ENCODE measurements at regions not wholly inside any gene's neighbourhood (a gene's known extent, or its start where the extent isn't known, plus 50 kb on each side); places are given as distances from the start of the nearest gene placed in this dataset.
"Not testable (repeated sequence)": the region's sequence is repeated elsewhere in the genome, so short reads cannot be mapped to it uniquely, and the experiment has no call there.

DNA sequence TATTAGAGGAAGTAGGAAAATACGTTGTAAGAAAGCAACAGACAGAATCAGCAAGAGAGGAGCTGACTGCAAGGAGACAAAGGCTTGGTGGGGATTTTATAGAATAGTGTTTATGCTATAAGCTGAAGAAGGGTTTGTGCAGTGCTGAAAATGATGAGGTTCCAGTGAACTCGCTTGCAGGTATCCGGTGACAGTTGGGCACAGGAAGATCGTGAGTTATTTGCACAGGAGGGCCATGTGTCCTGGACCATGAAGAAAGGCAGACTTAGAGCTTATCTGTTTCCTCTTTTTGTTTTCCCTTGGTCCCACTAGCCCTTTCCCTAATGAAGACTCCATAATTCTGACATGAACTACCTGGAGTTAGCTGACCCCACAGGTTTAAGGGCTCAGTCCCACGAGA, 61.4 kb downstream of the NXNL2 start:
- no peak for DNase-seq

DNA sequence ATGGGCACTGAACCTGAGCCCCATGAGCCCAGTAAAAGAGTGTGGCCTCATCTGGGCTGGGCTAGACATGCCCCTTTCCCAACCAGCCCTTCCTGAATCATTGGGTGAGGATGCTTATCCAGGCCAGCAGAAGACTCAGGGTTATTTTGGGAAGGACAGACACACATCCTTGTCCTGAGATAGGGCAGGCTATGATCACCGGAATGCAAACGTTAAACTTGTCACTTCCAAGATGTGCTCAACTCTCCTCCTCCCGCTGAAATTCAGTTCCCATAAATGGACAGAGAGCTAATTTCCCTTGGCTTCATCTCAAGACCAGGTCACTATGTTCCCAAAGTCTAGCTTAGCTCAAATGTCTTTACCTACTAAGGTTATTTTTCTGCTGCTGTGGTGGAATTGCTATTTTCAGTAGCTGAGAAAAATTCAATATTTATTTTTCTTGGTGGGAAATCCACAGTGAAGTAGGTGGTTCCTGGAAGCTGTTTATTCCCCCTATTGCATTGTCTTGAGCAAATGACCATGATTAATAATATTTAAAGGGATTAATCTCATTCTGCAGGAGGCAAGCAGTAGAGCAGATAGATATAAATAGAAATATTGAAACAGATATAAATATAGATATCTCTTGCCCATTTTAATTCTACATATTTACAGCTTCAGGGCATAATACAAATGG, 70.0 kb downstream of the NXNL2 start:
- no peak for DNase-seq

DNA sequence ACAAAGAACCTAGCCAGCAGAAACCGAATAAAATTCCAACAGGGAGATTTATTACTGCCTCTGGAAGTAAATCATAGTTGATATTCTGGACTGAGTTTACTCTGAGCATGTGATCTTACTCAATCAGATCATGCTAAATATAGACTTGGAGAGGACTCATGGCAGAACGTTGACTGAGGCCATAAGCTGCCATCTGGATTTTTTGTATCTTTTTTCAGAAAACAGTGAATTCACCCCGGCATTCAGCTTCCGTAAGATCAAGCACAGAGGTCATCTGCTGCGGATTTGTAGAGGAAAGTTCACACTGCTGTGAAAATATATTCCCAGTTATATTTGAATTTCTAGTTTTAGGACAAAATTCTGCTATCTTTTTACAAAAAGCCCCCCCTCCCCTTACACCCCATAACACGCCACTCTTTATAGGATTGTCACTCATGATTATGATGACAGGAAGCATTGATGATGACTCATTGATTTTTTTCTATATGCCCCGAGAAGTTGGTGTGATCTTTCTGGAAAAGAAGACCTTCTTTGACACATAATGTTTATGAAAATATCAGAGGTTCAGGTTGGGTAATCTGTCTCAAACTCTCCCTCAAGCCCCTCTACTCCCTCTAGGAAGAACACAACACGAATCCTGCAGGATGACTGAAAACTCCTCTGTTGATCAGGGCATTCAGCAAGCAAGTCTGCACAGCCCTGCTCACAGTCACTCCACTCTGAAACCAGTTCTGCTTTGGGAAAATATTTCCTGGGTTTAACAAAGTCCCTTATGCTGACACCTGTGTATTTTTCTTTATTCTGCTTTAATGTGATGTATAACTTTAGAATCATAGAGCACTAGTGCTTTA, 70.8 kb downstream of the NXNL2 start:
- no peak for DNase-seq

DNA sequence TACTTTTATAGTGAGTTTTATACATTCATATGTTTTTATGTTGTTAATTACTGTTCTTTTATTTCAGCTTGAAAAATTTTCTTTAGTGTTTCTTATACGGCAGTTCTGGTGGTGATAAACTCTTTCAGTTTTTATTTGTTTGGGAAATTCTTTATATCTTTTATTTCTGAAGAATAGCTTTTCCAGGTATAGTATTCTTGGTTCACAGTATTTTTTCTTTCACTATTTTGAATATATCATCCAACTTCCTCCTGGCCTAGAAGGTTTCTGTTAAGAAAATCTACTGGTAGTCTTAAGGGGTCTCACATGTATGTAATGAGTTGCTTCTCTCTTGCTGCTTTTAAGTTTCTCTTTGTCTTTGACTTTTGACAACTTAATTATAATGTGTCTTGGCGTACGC, 79.4 kb downstream of the NXNL2 start:
- DNase-seq, result no peak

DNA sequence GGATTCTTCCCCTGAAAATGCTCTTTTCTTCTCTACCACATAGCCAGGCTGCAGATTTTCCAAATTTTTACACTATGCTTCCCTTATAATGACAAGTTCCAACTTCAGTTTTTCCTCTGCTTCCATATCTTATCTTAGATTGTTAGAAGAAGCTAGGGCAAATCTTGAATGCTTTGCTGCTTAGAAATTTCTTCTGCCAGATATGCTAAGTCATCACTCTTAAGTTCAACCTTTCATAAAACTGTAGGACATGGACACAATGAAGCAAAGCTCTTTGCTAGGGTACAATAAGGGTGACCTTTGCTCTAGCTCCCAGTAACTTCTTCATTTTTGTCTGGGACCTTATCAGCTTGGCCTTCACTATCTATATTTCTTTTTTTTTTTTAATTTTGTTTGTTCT, 88.7 kb downstream of the NXNL2 start:
- DNase-seq, result no peak

DNA sequence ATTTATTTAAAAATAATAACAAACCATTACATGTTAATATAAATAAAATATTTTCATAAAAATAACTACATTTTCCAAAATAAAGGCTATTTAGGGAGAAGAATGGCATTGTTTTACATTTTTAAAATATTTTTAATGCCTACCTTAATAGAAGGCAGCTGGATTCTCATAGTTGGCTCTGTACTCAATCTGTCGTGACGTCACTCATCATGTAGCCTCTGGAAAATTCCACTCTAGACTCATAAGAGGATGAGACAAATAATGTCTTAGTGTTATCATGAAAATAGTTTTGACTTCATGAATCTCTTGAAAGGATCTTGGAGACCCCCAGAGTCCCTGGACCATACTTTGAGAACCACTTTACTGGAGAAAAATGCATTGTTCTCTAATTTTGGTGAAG, 93.1 kb downstream of the NXNL2 start:
- DNase-seq, result no peak

DNA sequence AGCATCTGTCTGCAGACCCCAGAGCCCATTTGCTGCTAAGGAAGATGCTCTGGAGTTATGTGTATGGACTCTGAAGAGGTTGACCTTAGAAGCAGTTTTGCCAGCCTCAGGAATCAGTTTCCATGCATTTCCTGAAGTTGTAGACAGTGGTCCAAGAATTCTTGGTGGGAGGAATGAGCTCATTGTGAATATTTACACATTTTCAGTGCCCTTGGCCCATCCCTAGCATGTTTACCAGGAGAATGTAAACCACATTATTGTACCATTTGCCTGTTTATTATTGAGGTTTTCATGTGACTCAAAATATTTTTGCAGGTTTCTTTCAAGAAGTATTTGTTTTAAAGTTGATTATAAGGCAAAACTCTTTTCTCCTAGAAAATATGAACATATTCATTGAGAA, 93.8 kb downstream of the NXNL2 start:
- DNase-seq, result no peak

DNA sequence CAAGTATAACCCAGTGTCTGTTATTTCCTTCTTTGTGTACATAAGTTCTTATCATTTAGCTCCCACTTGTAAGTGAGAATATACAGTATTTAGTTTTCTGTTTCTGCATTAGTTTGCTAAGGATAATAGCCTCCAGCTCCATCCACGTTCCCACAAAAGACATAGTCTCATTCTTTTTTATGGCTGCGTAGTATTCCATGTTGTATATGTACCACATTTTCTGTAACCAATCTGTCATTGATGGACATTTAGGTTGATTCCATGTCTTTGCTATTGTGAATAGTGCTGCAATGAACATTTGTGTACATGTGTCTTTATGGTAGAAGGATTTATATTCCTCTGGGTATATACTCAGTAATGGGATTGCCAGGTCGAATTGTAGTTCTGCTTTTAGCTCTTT, 95.6 kb downstream of the NXNL2 start:
- DNase-seq, result not testable (repeated sequence)

DNA sequence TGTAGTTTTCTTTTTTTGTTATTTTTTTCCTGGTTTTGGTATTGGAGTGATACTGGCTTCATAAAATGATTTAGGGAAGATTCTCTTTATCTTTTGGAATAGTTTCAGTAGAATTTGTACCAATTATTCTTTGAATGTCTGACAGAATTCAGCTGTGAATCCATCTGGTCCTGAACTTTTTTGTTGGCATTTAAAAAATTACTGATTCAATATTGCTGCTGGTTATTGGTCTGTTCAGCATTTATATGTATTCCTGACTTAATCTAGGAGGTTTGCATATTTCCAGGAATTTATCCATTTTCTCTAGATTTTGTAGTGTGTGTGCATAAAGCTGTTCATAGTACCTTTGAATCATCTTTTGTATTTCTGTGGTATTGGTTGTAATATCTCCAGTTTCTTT, 100.2 kb downstream of the NXNL2 start:
- no peak for DNase-seq

DNA sequence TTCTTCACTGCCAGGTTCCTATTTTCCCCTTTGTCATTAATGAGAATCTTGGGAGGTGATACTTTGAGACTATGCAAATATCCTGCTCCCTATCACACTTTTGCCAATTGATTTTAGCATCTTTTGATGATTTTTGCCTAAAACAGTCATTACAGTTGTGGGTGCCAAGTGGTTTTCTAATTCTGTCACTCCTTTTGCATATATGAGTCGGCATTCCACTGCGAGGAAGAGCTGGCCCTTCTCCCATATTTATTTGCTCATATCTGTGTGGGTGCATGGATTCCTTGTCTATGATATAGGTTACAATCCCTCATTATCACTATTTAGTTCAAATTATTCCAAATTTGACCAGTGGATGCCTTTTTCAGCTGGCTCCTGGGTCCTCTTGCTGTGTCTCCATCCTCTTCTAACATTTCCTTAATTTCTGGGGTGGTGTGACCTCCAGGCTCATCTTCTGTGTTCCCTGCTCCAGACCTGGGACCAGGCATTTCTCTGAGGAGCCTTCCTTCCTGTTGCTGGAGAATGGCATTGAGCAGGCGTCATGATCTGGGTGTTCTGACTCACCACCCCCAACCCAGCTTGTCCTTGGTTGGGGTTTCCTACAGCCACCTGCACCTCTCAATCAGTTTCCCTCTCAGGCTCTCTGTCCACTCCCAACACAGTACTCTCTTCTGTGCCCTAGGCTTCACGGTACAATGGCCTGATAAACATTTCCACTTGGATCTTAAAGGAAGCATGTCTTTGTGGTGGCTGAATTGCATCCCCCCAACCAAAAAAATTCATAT, 106.7 kb downstream of the NXNL2 start:
- DNase-seq, result no peak

DNA sequence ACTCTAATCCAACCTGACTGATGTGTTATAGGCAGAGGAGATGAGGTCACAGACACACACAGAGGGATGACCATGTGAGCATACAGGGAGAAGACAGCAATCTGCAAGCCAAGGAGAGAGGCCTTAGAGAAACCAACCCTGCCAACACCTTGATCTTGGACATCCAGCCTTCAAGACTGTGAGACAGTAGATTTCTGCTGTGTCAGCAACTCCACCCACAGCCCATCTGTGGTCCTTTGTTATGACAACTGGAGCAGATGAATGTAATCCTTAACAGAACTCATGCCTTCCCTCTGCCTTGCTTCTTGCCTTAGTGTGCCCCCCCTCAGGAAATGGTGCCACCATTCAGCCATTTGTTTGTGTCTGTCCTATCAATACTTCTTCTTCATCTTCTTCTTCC, 107.4 kb downstream of the NXNL2 start:
- DNase-seq, result no peak

DNA sequence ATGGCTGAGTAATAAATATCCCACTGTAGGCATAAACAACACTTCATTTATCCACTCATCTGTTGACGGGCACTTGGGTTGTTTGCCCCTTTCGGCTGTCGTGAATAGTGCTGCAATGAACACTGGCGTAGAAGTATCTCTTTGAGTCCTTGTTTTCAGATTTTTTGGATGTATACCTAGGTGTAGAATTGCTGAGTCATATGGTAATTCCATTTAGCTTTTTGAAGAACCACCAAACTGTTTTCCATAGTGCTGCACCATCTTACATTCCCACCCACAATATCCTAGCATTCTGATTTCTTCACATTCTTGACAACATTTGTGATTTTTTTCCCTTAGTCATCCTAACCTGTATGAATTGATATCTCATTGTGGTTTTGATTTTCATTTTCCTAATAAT, 109.0 kb downstream of the NXNL2 start:
- no peak for DNase-seq

DNA sequence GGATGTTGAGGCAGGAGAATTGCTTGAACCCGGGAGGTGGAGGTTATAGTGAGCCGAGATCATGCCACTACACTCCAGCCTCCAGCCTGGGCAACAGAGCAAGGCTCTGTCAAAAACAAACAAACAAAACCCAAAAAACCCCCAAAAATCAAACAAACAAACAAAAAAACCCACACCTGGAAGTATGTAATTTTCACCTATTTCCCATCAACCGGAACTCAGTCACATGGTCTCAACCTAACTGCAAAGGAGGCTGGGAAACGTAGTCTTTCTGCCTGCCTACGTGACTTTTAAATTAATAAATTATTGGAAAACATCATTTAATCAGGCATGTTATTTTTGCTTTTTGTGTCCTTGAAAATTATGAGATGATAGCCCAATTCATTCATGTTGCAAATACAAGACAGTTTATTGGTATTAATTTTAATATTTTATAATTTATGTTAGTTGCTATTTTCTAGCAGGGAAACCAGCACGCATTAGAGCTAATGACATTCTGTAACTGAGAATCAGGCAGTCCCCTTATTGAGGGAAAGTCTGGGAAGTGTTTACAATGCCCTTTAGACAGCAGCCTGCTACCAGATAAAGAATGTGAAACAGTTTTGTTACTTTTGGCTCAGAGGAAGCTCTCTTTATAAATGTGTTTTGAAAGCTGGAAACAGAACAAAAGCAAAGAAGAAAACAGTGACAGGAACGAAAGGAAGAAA, 110.3 kb downstream of the NXNL2 start:
- DNase-seq, result no peak

DNA sequence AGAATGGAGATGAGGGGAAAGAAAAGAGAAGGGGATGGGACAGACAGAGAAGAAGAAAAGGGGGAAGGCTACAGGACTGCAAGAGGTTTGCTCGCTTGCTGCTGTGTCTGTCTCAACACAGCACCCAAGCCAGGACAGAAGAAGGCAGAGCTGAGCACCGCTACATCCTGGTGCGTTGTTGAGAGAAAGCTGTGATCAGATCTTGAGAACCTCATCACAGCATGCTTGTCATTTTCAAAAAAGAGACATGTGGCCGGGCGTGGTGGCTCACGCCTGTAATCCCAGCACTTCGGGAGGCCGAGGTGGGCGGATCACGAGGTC, 110.9 kb downstream of the NXNL2 start:
- no peak for DNase-seq

DNA sequence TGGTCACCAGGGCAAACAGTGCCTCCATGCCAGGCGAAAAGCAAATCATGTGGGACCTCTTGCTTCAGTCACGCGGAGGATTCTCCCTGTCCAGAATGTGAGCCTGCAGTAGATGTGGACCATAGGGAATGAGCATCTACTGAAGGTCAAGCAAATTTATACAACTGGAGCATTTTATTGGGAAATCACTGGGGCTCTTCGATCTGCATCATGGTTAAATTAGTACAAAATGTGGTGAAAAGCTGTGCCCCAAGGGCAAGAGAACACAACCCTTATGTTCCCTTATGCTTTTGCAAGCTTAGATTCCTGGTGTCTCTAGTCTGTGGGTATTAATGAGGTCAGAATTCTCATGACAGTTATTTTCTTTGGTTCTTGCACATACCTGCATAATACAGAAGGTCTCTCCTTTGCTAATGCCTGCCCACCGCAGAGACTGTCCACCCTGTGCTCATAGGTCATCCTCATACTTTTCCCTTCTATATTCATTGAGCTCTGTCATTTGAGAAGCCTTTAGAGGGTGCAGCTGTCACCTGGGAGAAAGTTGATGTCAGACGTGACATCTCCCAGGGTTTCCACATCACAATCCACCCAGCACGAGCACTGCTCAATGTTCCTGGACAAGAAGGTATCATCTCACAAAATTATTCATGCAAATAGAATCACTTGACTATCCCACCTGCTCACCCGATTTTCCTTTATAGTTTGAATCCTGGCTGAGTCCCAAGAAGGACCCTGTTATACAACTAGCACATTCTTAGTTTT, 111.7 kb downstream of the NXNL2 start:
- no peak for DNase-seq

DNA sequence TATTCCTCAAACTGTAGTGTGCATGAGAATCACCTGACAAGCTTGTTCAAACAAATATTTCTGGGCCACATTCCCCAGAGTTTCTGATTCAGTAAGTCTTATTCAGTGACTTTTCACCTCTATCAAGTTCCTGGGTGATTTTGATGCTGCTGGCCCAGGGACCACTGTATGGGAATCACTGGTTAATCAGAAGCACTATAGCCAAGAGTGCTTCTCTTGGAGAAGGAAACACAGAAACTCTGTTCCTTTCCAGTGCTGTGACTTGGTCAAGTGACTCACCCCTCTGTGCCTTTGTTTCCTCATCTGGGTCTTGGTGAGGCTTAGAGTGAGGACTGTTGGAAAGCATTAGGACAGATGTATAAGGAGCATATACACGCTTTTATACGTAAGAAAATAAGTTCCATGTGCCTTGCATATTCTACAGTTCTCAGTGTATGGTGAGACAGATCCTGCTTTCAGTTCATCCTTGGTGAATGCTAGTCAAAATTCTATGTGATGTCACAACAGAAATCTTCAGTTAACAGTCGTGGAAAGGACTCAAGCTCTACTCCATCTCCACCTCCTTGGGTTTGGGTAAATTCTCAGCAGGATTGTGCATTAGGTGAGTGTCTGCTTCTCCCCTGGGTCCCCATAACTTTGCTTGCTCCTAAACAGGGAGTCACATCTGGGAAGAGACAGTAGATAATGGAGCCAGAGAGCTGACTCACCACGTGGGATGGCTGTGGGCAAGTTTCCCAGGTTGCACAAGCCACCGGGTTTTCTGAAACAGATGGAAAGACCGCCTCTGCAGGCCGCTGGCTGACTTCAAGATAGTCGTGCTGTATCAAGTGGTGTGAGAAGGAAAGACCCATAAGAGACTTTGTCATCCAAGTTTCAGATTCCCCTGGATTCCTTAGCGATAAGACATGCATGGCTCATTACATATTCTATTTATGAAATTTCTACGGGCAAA, 117.0 kb downstream of the NXNL2 start:
- peak in 1 of 2 experiments; percentile 8 for DNase-seq

DNA sequence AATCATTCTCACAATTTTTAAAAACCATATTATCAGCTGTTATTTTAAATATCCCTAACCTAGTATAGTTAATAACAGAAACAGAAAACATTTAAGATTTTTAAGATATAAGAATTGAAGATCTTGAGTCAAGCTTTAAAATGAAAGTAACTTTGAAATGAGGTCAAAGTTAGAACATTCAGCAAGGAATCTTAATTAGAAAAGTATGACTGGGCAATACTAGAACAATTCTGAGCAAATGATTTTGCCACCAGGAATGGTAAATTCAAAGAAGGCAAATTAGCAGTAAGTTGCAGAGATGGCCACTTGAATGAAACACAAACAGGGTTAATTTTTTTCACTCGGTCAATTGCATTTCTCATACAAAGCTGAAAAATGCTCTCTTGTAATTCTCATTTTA, 117.9 kb downstream of the NXNL2 start:
- no peak for DNase-seq

DNA sequence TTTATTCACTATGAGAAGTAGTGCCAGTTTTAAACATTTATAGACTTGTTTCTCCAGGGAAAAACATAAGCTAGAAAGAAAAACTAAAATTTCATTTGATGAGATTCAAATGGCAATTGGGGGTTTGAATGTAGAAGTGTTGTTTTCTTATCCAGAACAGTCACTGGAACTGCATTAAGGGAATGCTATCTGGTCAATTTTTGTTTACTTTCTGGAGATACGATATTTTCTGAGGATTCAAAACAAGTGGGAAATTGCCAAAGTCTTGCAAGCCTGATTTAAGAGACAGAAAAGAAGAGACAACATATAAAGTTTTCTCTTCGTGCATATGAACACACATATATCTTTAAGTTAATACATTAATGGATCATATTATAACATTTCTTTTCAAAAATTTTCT, 118.4 kb downstream of the NXNL2 start:
- DNase-seq, result no peak

DNA sequence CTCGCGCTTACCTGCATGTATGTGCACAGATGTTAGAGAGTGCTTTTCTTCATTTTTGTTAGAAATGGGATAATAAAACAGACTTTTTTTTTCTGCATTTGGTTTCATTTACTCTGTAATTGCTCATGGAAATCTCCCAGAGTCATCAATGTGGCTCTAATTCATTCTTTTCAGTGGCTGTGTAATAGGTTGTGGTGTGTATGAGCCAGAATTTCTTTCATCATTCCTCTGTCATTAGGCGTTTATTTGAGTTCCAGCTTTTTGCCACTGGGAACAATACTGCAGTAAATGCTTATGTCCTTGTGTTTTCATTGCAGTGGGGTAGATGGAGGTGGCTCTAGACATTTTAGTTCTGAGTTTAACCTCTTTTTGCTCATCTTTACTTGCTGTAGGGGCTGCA, 118.9 kb downstream of the NXNL2 start:
- no peak for DNase-seq

DNA sequence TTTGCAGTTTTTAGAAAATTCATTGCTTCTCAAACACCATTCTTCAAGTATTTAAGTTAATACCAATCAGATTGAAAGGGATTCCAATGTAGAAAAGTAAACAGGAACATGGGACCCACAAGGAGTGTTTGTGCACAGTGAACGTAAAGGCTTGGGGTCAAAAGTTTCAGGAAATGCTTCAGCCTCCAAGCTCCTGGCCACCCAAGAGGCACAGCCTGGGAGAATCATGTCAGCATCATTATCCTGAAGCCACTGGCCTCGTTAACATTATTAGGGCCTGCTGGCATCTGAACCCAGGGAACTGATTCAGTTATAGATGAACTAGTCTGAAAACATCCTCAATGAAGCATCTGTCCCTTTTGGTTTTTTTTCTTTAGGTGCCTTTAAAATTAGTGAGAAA, 122.9 kb downstream of the NXNL2 start:
- no peak for DNase-seq

DNA sequence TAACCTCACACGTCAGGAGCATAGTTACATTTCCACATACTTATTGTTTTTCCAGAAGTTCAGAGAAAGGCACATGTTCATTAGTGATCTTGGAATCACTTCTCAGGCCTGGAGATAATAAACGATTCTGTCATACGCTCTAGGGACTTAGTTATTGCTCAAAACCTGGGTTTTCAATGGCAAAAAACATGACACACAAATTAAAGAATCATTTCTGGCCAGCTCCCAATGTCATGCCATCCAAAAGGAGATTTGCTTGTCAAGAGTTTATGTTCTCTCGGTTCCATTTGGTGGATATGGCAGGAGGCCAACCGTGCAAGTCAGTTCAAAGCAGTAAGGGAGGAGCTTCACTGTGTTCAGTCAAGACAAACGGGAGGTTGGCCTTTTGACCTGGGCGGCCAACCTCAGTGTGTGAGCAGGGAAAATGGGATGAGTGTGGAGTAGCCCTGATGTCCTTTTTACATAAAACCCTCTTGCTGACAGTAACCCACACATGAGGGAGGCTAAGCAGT, 123.4 kb downstream of the NXNL2 start:
- DNase-seq, result peak in 1 of 2 experiments; percentile 21

Data from NCI-H446 (cell line).